Mesodermal cell (in vitro differentiated cells): ENCODE measurements at regions not wholly inside any gene's neighbourhood (a gene's known extent, or its start where the extent isn't known, plus 50 kb on each side); places are given as distances from the start of the nearest gene placed in this dataset.

Experiments
- H3K27ac ChIP-seq: 2 replicates; pipeline ENCODE4 v1.7.0; 2013; ENCODE audit warnings: mild to moderate bottlenecking, low read depth, low read length, moderate library complexity; ENCODE audit not compliant: severe bottlenecking
- H3K36me3 ChIP-seq: 2 replicates; pipeline ENCODE4 v1.7.1; 2013; ENCODE audit warnings: mild to moderate bottlenecking, low read length, moderate library complexity; ENCODE audit not compliant: control insufficient read depth, insufficient read depth
- H3K4me1 ChIP-seq: one replicate; pipeline ENCODE4 v1.7.1; 2013; ENCODE audit warnings: mild to moderate bottlenecking, low read length; ENCODE audit not compliant: insufficient read depth, control insufficient read depth, poor library complexity, severe bottlenecking
- H3K4me3 ChIP-seq: 2 replicates; pipeline ENCODE4 v1.7.0; 2013; ENCODE audit warnings: low read length, control low read depth, mild to moderate bottlenecking; ENCODE audit not compliant: insufficient read depth, poor library complexity, severe bottlenecking; ENCODE audit errors: extremely low read depth
- H3K9me3 ChIP-seq: 2 replicates; pipeline ENCODE4 v1.7.1; 2013; ENCODE audit warnings: mild to moderate bottlenecking, low read length, moderate library complexity; ENCODE audit not compliant: control insufficient read depth
- WGBS, 2 experiments: methylation state at CpG; one replicate each; pipeline ENCODE4 v1.1.5; 2013; ENCODE audit warnings: missing lambda C conversion rate in 2 of 2; ENCODE audit not compliant: insufficient coverage in 2 of 2; 5-methylcytosine and 5-hydroxymethylcytosine counted together

- WGBS, 2 experiments: 84 to 93% methylated on average over 5 to 6 of the region's 8 CpGs
Observed at GRCh38 chr9:99622679-99623078, 199.0 kb upstream of the NR4A3 start.

GRCh38 chr9:99623780-99624364 lies 197.8 kb upstream of the NR4A3 start:
- H3K4me1 ChIP-seq: no peaks in the 10 kb centered on the region
- WGBS, 2 experiments: 83 to 100% methylated on average over 2 of the region's 3 CpGs
- no peaks in the 10 kb centered on the region for H3K36me3 ChIP-seq
- no peak overlapping the region for H3K27ac ChIP-seq
- H3K4me3 ChIP-seq: no peak overlapping the region
- no peaks in the 10 kb centered on the region for H3K9me3 ChIP-seq

More at GRCh38 chr9:99622679-99623078, 199.0 kb upstream of the NR4A3 start:
- no peak overlapping the region for H3K27ac ChIP-seq
- no peak overlapping the region for H3K4me3 ChIP-seq
- no peaks in the 10 kb centered on the region for H3K36me3 ChIP-seq
- no peaks in the 10 kb centered on the region for H3K4me1 ChIP-seq
- no peaks in the 10 kb centered on the region for H3K9me3 ChIP-seq

DNA sequence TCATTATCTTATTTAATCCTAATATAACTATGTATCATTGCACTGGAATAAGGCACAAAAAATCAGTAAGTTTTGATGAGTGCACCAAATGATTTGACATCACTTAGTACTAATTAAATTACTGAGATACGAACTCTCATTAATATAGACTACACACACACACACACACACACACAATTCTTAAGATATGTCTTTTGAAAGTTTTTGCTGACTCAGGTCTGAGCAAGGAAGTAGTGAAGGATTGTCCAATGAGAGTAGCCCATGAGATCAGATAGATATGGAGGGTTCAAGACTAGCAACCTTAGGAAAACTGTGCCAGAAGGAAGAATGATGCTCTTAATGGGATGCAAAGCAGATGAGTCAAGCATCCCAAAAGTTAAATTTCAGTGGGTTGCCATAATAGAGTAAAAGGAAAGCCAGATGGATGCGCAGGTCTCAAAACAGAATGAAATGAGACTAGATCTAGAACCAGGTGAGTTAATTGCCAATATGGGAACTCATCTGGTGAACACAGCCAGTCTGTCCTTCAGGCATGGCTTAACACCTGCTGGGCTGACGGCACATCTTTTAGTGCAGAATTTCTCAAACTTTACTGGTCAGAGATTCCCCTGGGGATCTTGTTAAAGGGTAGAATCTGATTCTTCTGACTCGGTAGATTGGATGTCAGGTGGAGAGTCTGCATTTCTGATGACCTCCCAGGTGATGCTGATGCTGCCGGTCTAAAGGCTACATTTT lies 197.0 kb upstream of the NR4A3 start:
- H3K9me3 ChIP-seq: no peaks in the 10 kb centered on the region
- WGBS, 2 experiments: 91 to 95% methylated on average over 3 of the region's 5 CpGs
- no peaks in the 10 kb centered on the region for H3K36me3 ChIP-seq
- H3K4me3 ChIP-seq: no peak overlapping the region
- no peaks in the 10 kb centered on the region for H3K4me1 ChIP-seq
- no peak overlapping the region for H3K27ac ChIP-seq

DNA sequence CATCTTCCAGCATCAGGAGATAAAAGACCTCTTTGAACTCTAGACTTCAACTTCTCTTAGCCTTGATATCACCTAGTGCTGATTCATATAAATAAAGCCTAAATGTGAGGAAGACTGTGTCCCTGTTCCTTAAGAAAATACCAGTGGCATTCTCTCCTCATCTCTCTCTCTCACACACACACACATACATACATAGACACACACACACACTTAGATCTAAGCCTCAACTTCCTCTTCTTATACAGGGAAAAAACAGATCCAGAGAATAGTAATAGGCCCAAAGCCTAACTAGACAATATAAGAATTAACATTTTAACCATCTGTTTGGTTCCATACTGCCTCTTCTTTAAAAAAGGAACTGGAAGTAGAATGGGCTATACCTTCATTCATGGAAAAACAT lies 195.3 kb upstream of the NR4A3 start:
- Histone ChIP-seq H3K4me1 (no peaks in the 10 kb centered on the region), H3K36me3 (no peaks in the 10 kb centered on the region), H3K27ac (no peak overlapping the region), H3K4me3 (no peak overlapping the region), H3K9me3 (no peaks in the 10 kb centered on the region)

DNA sequence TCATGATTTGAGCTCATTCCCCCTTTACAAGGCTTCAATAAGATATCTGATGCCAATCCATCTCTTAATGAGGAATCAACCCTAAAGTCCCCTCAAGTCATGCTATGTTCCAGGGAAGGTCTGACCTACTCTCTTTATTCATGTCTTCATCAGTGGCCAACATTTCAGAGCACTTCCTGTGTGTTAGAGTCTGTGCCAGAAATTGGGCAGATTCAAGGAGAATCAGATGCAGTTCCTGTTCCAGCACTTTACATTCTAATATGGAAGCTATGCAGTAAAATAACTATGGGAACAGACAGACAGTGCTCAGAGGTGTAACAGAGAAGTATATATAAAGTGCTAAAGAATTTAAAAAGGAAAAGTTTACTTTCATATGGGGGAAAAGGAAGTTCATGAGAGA lies 193.4 kb upstream of the NR4A3 start:
- Histone ChIP-seq H3K4me1 (no peaks in the 10 kb centered on the region), H3K9me3 (no peaks in the 10 kb centered on the region), H3K36me3 (no peaks in the 10 kb centered on the region), H3K4me3 (no peak overlapping the region), H3K27ac (no peak overlapping the region)

- H3K9me3 ChIP-seq: no peaks in the 10 kb centered on the region
- H3K27ac ChIP-seq: no peak overlapping the region
- H3K4me1 ChIP-seq: no peaks in the 10 kb centered on the region
- no peak overlapping the region for H3K4me3 ChIP-seq
- 92% methylated on average over 2 of the region's 3 CpGs; no CpG with 5 or more reads in 1 of the 2 experiments for WGBS, 2 experiments
- H3K36me3 ChIP-seq: no peaks in the 10 kb centered on the region
Observed at GRCh38 chr9:99628849-99629620, 192.7 kb upstream of the NR4A3 start.

DNA sequence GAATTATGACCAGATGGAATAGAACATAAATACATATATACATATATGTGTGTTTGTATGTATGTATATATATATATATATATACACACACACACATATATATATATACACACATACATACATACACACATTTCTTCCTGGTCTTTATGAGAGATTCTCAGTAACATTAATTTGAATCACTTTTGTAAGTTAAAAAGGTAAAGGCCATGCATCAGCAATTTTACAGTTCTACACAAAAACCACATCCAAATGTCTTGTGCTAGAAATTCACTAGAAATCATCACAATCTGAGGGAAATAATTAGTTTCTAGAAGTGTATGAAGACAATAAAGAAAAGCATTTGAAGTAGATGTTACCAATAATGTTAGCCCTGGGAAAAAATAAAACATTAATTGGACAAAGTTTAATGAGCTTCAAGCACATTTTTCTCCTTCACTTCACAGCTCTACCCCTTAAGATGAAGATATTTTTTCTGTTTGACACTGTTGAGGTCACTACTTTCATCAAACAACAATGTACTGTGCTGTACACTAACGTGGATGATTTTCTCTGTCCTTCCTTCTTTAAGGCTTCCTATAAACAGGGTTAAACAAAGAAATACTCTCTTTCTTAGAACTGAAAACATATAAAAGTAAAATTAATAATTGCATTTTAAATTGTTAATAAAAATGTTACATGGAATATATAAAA lies 189.2 kb upstream of the NR4A3 start:
- no peak overlapping the region for H3K4me3 ChIP-seq
- H3K27ac ChIP-seq: no peak overlapping the region
- H3K9me3 ChIP-seq: no peaks in the 10 kb centered on the region
- no peaks in the 10 kb centered on the region for H3K36me3 ChIP-seq
- no peaks in the 10 kb centered on the region for H3K4me1 ChIP-seq
- WGBS, 2 experiments: no CpG with 5 or more reads among the region's 1 CpG

- Histone ChIP-seq H3K9me3 (no peaks in the 10 kb centered on the region), H3K4me3 (no peak overlapping the region), H3K36me3 (no peaks in the 10 kb centered on the region)
Observed at GRCh38 chr9:99633265-99633664, 188.4 kb upstream of the NR4A3 start.

DNA sequence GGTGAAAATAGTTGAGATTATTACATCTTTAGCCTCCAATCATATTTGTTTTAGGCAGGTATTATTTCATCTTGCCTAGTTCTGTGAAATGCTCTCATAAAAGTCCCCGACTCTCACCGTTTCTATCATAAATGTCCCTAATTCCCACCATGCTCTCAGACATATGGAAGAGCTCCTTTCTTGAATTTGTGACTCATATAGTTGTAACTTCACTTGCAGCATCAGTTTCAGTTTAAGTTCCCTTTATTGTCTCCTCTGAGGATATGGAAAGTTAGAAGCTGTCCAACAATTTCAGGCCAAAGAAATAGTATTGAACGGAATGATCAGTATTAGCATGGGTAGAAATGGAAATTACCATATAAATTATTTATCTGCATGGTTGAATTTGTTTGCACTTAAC lies 187.5 kb upstream of the NR4A3 start:
- Histone ChIP-seq H3K27ac (no peak overlapping the region), H3K36me3 (no peaks in the 10 kb centered on the region), H3K9me3 (no peaks in the 10 kb centered on the region), H3K4me1 (no peaks in the 10 kb centered on the region), H3K4me3 (no peak overlapping the region)
- 100% methylated on average over 2 of the region's 3 CpGs; no CpG with 5 or more reads in 1 of the 2 experiments for WGBS, 2 experiments

More at GRCh38 chr9:99633265-99633664, 188.4 kb upstream of the NR4A3 start:
- Histone ChIP-seq H3K4me1 (no peaks in the 10 kb centered on the region), H3K27ac (no peak overlapping the region)

GRCh38 chr9:99635032-99635431 lies 186.7 kb upstream of the NR4A3 start:
- Histone ChIP-seq H3K27ac (no peak overlapping the region), H3K4me3 (no peak overlapping the region), H3K36me3 (no peaks in the 10 kb centered on the region), H3K4me1 (no peaks in the 10 kb centered on the region), H3K9me3 (no peaks in the 10 kb centered on the region)
- WGBS, 2 experiments: 94 to 100% methylated on average over 1 to 2 of the region's 3 CpGs
